Naive thymus-derived CD4-positive, alpha-beta T cell (primary cell): ENCODE measurements at regions not wholly inside any gene's neighbourhood (a gene's known extent, or its start where the extent isn't known, plus 50 kb on each side); places are given as distances from the start of the nearest gene placed in this dataset.
"Not testable (repeated sequence)": the region's sequence is repeated elsewhere in the genome, so short reads cannot be mapped to it uniquely, and the experiment has no call there.

Experiments
- ATAC-seq: fragments of 150-1000 bp; cut with Tn5 transposase; 2 replicates; pipeline ENCODE4 v1.10.0; 2021; ENCODE audit warnings: mild to moderate bottlenecking, moderate library complexity
- CTCF ChIA-PET: fragments of 350-600 bp; sonication (Branson Sonifier 250); formaldehyde crosslinking; loops from one replicate; lab custom pipeline; 2021; ENCODE audit warnings: antibody characterized with exemption; lab: Charles Lee
- POLR2A ChIA-PET: fragments of 350-600 bp; sonication (Branson Sonifier 250); formaldehyde crosslinking; loops from one replicate; lab custom pipeline; 2021; ENCODE audit warnings: antibody characterized with exemption, inconsistent platforms; lab: Charles Lee
- DNase-seq, 9 donors: peaks; one replicate each; pipeline versions ENCODE4 v3.0.0 to v3.0.0-alpha.2; 2020 to 2022; ENCODE audit warnings: mixed read lengths in 1 of 9
- H3K27ac ChIP-seq: one replicate; pipeline ENCODE4 v1.7.0; 2013; ENCODE audit warnings: mild to moderate bottlenecking, low read depth, low read length, moderate library complexity
- H3K27me3 ChIP-seq, 2 donors: one replicate each; pipeline ENCODE4 v1.7.0; 2013; ENCODE audit warnings: low read length in 2 of 2, mild to moderate bottlenecking in 2 of 2, moderate library complexity in 2 of 2; ENCODE audit not compliant: control insufficient read depth in 2 of 2, insufficient read depth in 2 of 2
- H3K36me3 ChIP-seq, 3 experiments: 1 replicate in 2 of 3; 2 replicates in 1 of 3; pipeline ENCODE4 v1.7.0; 2013; ENCODE audit warnings: low read length in 3 of 3, mild to moderate bottlenecking in 3 of 3, moderate library complexity in 1 of 3; ENCODE audit not compliant: insufficient read depth in 3 of 3, control insufficient read depth in 2 of 3
- H3K4me1 ChIP-seq, 2 donors: one replicate each; pipeline ENCODE4 v1.7.0; 2013; ENCODE audit warnings: low read length in 2 of 2, mild to moderate bottlenecking in 2 of 2, moderate library complexity in 1 of 2; ENCODE audit not compliant: control insufficient read depth in 2 of 2, insufficient read depth in 2 of 2
- H3K4me3 ChIP-seq: 2 replicates; pipeline ENCODE4 v1.7.0; 2013; ENCODE audit warnings: mild to moderate bottlenecking, low read length
- H3K9me3 ChIP-seq, 3 experiments: 1 replicate in 2 of 3; 2 replicates in 1 of 3; pipeline ENCODE4 v1.7.0; 2013; ENCODE audit warnings: low read length in 3 of 3; ENCODE audit not compliant: control insufficient read depth in 2 of 3
- H3K27ac Mint-ChIP-seq, 9 donors: one replicate each; pipeline ENCODE4 v1.8.0; 2020 to 2022; ENCODE audit warnings: mixed read lengths in 9 of 9, mild to moderate bottlenecking in 8 of 9, moderate library complexity in 5 of 9, inconsistent platforms in 2 of 9
- H3K27me3 Mint-ChIP-seq, 5 donors: one replicate each; pipeline ENCODE4 v1.8.0; 2021 to 2022; ENCODE audit warnings: mixed read lengths in 5 of 5, mild to moderate bottlenecking in 1 of 5
- H3K36me3 Mint-ChIP-seq, 5 donors: one replicate each; pipeline ENCODE4 v1.8.0; 2020 to 2022; ENCODE audit warnings: mixed read lengths in 5 of 5, mild to moderate bottlenecking in 3 of 5, inconsistent platforms in 1 of 5
- H3K4me1 Mint-ChIP-seq, 7 donors: one replicate each; pipeline ENCODE4 v1.8.0; 2020 to 2022; ENCODE audit warnings: mixed read lengths in 7 of 7, mild to moderate bottlenecking in 3 of 7, inconsistent platforms in 1 of 7
- H3K4me3 Mint-ChIP-seq, 10 donors: one replicate each; pipeline ENCODE4 v1.8.0; 2020 to 2022; ENCODE audit warnings: mild to moderate bottlenecking in 10 of 10, mixed read lengths in 10 of 10, moderate library complexity in 6 of 10, inconsistent platforms in 2 of 10
- H3K9me3 Mint-ChIP-seq, 11 donors: one replicate each; pipeline ENCODE4 v1.8.0; 2020 to 2022; ENCODE audit warnings: mixed read lengths in 11 of 11, mild to moderate bottlenecking in 4 of 11, inconsistent platforms in 1 of 11, moderate library complexity in 1 of 11
- intact Hi-C, 2 donors: fragments of 100-400 bp; cut with micrococcal nuclease; formaldehyde crosslinking; loops; one replicate each; pipeline ENCODE4 v1.15.1; 2023

DNA sequence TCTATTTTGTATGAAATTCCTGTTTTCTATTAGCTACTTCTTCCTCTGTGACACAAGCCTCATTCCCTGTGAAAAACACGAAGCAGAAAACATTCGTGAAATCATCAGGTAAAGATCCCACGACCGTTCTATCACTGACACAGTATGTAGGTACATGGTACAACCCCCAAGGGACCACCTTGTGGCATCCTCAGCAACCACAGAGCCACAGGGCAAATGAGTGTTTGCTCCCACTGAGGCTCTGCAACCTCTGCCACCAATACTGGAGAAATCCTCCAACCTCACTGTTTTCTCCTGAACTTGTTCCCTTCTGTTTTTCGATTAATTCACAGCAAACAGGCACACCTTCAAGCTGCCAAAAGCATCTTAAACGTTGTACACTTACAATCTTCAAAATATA, 83.7 kb upstream of the FBXO28 start:
- H3K27ac ChIP-seq, H3K27ac Mint-ChIP-seq, H3K4me3 Mint-ChIP-seq, H3K36me3 Mint-ChIP-seq, ATAC-seq, H3K9me3 Mint-ChIP-seq, H3K4me1 Mint-ChIP-seq, H3K4me1 ChIP-seq, H3K27me3 ChIP-seq, intact Hi-C loops, DNase-seq, CTCF ChIA-PET, POLR2A ChIA-PET, H3K36me3 ChIP-seq, H3K4me3 ChIP-seq, H3K9me3 ChIP-seq, H3K27me3 Mint-ChIP-seq: not testable (repeated sequence)

DNA sequence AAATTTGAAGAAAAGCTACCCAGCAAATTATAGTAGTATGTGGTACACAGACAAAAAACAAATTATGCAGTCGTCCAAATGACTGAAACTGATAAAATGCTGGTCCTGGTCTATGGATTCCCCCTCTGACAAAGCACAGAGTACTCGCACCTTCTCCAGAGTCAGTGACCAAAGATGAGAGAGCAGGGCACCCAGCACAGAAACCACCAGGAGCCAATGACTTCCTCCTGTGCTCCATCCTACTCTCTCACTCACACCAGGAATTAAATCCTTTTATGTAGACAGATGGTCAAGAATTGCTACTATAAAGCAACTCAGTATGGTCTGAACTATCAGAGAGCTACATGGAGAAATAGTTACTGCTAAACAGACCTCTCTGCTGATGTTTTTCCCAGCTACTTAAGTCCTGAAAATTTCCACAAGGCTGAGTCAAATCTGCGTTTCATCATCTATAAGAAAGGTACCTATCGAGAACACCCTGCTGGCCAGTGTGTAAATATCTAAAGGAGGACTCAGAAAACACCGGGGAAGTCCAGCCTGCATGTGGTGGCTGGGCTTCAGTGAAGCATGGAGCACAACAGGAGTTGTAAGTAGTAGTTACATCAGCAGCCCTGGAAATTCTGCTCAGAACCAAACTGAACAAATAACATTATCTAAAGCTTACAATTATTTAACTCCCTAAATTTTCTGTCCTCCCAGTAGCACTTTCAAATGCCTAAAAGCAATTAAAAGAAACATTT, 84.5 kb upstream of the FBXO28 start:
- H3K4me1 Mint-ChIP-seq, H3K27ac Mint-ChIP-seq, H3K4me3 Mint-ChIP-seq, H3K9me3 ChIP-seq, H3K27me3 ChIP-seq, CTCF ChIA-PET, DNase-seq, H3K9me3 Mint-ChIP-seq, POLR2A ChIA-PET, H3K4me1 ChIP-seq, H3K27ac ChIP-seq, intact Hi-C loops, H3K27me3 Mint-ChIP-seq, ATAC-seq, H3K36me3 Mint-ChIP-seq, H3K36me3 ChIP-seq, H3K4me3 ChIP-seq: not testable (repeated sequence)

DNA sequence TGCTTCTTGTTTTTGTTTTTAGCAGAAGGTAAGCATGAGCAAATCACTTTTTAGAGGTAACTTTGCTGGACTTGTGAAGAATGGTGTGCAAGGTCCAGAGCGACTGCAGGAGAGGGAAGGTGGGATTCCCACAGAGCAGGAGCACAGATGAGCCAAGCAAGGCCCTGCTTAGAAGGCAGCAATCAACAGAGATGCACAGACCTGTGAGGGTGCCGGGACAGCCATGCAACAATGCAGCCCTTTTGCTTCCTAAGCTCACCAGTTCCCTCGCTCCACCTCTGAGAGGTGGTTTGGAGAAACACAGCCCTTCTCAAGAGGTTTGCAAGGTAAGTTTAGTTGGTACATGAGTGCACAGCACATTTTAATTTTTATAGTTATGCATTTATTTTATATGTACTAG, 85.1 kb upstream of the FBXO28 start:
- H3K4me1 Mint-ChIP-seq, CTCF ChIA-PET, ATAC-seq, H3K4me3 Mint-ChIP-seq, H3K9me3 ChIP-seq, H3K27ac ChIP-seq, H3K36me3 Mint-ChIP-seq, DNase-seq, H3K9me3 Mint-ChIP-seq, H3K27me3 ChIP-seq, intact Hi-C loops, H3K36me3 ChIP-seq, H3K4me3 ChIP-seq, POLR2A ChIA-PET, H3K27ac Mint-ChIP-seq, H3K27me3 Mint-ChIP-seq, H3K4me1 ChIP-seq: not testable (repeated sequence)

DNA sequence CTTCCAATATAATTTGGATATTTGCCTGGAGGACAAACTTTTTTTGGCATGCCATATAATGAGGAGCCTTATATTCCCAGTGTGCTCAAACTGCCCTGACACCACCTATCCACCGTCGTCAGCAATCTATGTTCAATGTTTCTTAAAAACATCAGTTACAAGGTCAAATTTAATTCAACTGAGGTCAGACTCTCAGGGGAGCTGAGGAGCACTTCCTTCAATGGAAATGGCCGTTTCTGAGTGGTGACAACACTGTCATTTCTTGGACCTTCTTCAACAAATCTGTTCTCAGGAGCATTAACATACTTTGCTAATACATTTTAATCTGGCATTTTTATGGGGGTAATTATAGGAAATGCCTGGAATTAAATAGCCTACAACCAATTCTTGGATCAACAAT, 90.8 kb upstream of the FBXO28 start:
- POLR2A ChIA-PET = not testable (repeated sequence)

DNA sequence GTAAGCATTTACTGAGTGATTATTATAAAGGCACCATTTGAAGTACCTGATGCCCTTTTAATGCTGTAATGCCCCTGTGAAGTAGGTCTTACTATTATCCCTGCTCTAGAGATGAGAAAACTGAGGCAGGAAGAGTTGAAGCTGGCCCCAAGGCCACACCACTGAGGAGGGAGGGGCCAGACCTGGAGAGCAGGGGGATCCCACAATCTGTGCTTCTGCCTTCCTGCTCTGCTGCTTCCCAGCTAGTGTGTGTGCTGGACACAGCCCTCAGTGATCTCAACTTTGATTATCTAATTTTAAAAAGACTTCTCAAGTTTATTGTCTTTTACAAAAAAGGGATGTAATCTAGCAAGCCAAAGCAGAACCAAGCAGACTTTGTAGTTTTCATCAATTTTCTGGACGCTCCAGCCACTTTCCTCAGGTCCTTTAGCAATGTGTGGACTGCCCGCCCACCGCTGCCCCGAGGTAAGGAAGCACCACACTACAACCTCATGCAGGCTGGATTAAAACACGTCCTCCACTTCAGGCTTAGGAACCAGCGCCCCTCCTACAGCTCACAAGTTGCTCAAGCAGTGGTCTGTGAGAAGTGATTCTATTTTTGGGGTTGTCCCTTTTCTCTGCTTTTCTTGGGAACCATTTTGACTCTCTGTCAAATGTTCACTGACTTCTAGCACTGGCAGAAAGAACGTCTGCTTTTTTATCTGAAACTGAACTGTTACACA, 91.5 kb upstream of the FBXO28 start:
- H3K27me3 Mint-ChIP-seq, H3K4me1 Mint-ChIP-seq, H3K27ac Mint-ChIP-seq, intact Hi-C loops, H3K36me3 ChIP-seq, H3K9me3 ChIP-seq, CTCF ChIA-PET, H3K36me3 Mint-ChIP-seq, ATAC-seq, H3K27me3 ChIP-seq, H3K4me3 Mint-ChIP-seq, H3K9me3 Mint-ChIP-seq, DNase-seq, H3K27ac ChIP-seq, H3K4me1 ChIP-seq, POLR2A ChIA-PET, H3K4me3 ChIP-seq: not testable (repeated sequence)

More for the DNA sequence above, 90.8 kb upstream of the FBXO28 start:
- ATAC-seq, H3K4me1 ChIP-seq, intact Hi-C loops, H3K27me3 Mint-ChIP-seq, DNase-seq, CTCF ChIA-PET, H3K27ac Mint-ChIP-seq, H3K4me3 Mint-ChIP-seq, H3K4me3 ChIP-seq, H3K9me3 Mint-ChIP-seq, H3K36me3 ChIP-seq, H3K27me3 ChIP-seq, H3K27ac ChIP-seq, H3K4me1 Mint-ChIP-seq, H3K36me3 Mint-ChIP-seq, H3K9me3 ChIP-seq: not testable (repeated sequence)

DNA sequence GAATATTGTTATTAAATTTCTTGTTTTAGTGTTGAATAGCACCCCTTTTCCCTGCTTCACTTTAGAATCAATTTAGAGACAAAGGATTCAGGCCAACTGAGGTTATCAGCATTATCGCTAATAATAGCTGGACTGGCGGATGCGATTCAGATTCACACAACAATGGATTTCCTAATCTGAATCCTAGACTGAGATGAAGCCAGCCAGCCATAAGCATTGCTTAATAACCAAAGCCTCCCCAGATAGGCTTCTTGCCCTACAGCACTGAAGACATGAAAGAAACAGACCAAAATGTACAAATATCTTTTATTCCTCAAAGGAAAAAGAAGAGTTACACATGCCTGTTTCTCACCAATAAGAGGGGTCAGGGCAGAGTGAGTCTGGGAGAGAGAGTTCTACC, 94.0 kb upstream of the FBXO28 start:
- H3K36me3 Mint-ChIP-seq, ATAC-seq, H3K4me1 Mint-ChIP-seq, DNase-seq, H3K4me3 Mint-ChIP-seq, POLR2A ChIA-PET, H3K27ac ChIP-seq, H3K9me3 Mint-ChIP-seq, H3K36me3 ChIP-seq, H3K9me3 ChIP-seq, H3K4me1 ChIP-seq, H3K27ac Mint-ChIP-seq, H3K27me3 Mint-ChIP-seq, H3K4me3 ChIP-seq, CTCF ChIA-PET, H3K27me3 ChIP-seq, intact Hi-C loops: not testable (repeated sequence)

DNA sequence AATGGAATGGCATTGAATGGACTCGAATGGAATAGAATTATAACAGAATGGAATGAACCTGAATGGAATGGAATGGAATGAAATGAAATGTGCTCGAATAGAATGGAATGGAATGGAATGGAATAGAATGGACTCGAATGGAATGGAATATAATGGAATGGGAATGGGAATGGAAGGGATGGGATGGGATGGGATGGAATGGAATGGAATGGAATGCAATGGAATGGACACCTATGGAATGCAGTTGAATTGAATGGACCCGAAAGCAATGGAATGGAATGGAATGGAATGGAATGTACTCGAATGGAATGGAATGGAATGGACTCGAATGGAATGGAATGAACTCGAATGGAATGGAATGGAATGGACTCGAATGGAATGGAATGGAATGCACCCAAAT, 98.1 kb upstream of the FBXO28 start:
- H3K4me3 Mint-ChIP-seq, H3K27ac ChIP-seq, POLR2A ChIA-PET: not testable (repeated sequence)

More for the DNA sequence above, 98.1 kb upstream of the FBXO28 start:
- ATAC-seq, CTCF ChIA-PET, H3K27me3 Mint-ChIP-seq, H3K9me3 ChIP-seq, H3K4me1 Mint-ChIP-seq, H3K27me3 ChIP-seq, intact Hi-C loops, DNase-seq, H3K9me3 Mint-ChIP-seq, H3K36me3 Mint-ChIP-seq, H3K36me3 ChIP-seq, H3K4me3 ChIP-seq, H3K4me1 ChIP-seq, H3K27ac Mint-ChIP-seq: not testable (repeated sequence)
